HG03103 (cell line): ENCODE measurements at regions not wholly inside any gene's neighbourhood (a gene's known extent, or its start where the extent isn't known, plus 50 kb on each side); places are given as distances from the start of the nearest gene placed in this dataset.

Experiments
- ATAC-seq: cut with Tn5 transposase; IDR thresholded peaks from one replicate; pipeline ENCODE4 v1.9.1; 2021; ENCODE audit warnings: low read depth; ENCODE audit not compliant: unreplicated experiment

- ATAC-seq: no peak
Observed at GRCh38 chr13:85255978-85256377, 543.2 kb downstream of the SLITRK6 start.

GRCh38 chr13:85254641-85255040 lies 544.6 kb downstream of the SLITRK6 start:
- no peak for ATAC-seq

GRCh38 chr13:85249151-85249550 lies 550.1 kb downstream of the SLITRK6 start:
- ATAC-seq: no peak

GRCh38 chr13:85247780-85248179 lies 551.4 kb downstream of the SLITRK6 start:
- ATAC-seq: no peak

GRCh38 chr13:85243831-85244230 lies 555.4 kb downstream of the SLITRK6 start:
- ATAC-seq: no peak

- ATAC-seq: no peak
Observed at GRCh38 chr13:85241060-85241459, 558.2 kb downstream of the SLITRK6 start.

- ATAC-seq: no peak
Observed at GRCh38 chr13:85236413-85236812, 562.8 kb downstream of the SLITRK6 start.

- no peak for ATAC-seq
Observed at GRCh38 chr13:85230691-85231093, 568.5 kb downstream of the SLITRK6 start.

GRCh38 chr13:85228692-85229091 lies 570.5 kb downstream of the SLITRK6 start:
- no peak for ATAC-seq

- ATAC-seq: no peak
Observed at GRCh38 chr13:85223883-85224656, 575.1 kb downstream of the SLITRK6 start.

- no peak for ATAC-seq
Observed at GRCh38 chr13:85216576-85216975, 582.6 kb downstream of the SLITRK6 start.

- no peak for ATAC-seq
Observed at GRCh38 chr13:85212692-85213091, 586.5 kb downstream of the SLITRK6 start.

GRCh38 chr13:85204668-85205344 lies 594.4 kb downstream of the SLITRK6 start:
- no peak for ATAC-seq

GRCh38 chr13:85197431-85197830 lies 601.8 kb downstream of the SLITRK6 start:
- ATAC-seq: no peak

GRCh38 chr13:85194482-85194881 lies 604.7 kb downstream of the SLITRK6 start:
- ATAC-seq: no peak

- no peak for ATAC-seq
Observed at GRCh38 chr13:85191996-85192718, 607.1 kb downstream of the SLITRK6 start.

GRCh38 chr13:85186356-85187045 lies 612.7 kb downstream of the SLITRK6 start:
- ATAC-seq: no peak

GRCh38 chr13:85174291-85174690 lies 624.9 kb downstream of the SLITRK6 start:
- no peak for ATAC-seq

GRCh38 chr13:85170372-85170771 lies 628.8 kb downstream of the SLITRK6 start:
- ATAC-seq: no peak

- no peak for ATAC-seq
Observed at GRCh38 chr13:85166891-85167290, 632.3 kb downstream of the SLITRK6 start.

- no peak for ATAC-seq
Observed at GRCh38 chr13:85163063-85163462, 636.2 kb downstream of the SLITRK6 start.
